ENCODE measurements at regions not wholly inside any gene's neighbourhood (a gene's known extent, or its start where the extent isn't known, plus 50 kb on each side); places are given as distances from the start of the nearest gene placed in this dataset.

DNA sequence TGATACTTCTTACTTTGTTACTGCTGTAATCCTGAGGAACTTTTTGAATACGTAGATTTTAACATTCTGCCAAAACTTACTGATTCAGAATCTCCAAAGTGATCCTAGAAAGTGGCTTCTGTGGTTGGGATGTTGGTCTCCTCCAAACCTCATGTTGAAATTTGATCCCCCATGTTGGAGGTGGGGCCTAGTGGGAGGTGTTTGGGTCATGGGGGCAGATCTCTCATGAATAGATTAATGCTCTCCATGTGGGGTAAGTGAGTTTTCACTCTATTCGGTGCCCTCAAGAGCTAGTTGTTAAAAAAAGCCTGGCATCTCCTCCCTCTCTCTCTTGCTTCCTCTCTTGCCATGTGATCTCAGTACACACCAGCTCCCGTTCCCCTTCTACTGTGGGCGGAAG lies 329.9 kb downstream of the HRH4 start:
- Mint-ChIP-seq H3K4me1 (no peaks in the 10 kb centered on the region), H3K4me3 (no peak overlapping the region), H3K27me3 (peaks cover 7 to 17% (median 8%) of the 10 kb centered on the region in 3 donors), H3K27ac (no peak overlapping the region), H3K9me3 (peaks cover 5 to 30% (median 9%) of the 10 kb centered on the region in 7 donors), H3K36me3 (peaks cover 0 to 9% of the 10 kb centered on the region in 2 donors)
- ATAC-seq (ENCODE audit: low read depth in 2 of 2) = no peak
- no peak for DNase-seq

GRCh38 chr18:24791751-24792545 lies 331.5 kb downstream of the HRH4 start:
- no peaks in the 10 kb centered on the region for H3K4me1 Mint-ChIP-seq
- H3K9me3 Mint-ChIP-seq = peaks cover 5 to 30% (median 9%) of the 10 kb centered on the region in 7 donors
- no peak for ATAC-seq (ENCODE audit: low read depth in 2 of 2)
- peaks cover 7 to 25% (median 8%) of the 10 kb centered on the region in 3 donors for H3K27me3 Mint-ChIP-seq
- H3K36me3 Mint-ChIP-seq = peaks cover 0 to 9% of the 10 kb centered on the region in 2 donors
- no peak overlapping the region for H3K27ac Mint-ChIP-seq
- no peak for DNase-seq
- H3K4me3 Mint-ChIP-seq = no peak overlapping the region

- Mint-ChIP-seq H3K4me1 (no peaks in the 10 kb centered on the region), H3K27ac (no peak overlapping the region), H3K27me3 (peaks cover 7 to 28% (median 8%) of the 10 kb centered on the region in 3 donors), H3K36me3 (no peaks in the 10 kb centered on the region), H3K9me3 (peaks cover 0 to 15% (median 3%) of the 10 kb centered on the region in 7 donors), H3K4me3 (no peak overlapping the region)
- ATAC-seq (ENCODE audit: low read depth in 2 of 2) (no peak), DNase-seq (no peak)
Observed at GRCh38 chr18:24793742-24794141, 333.3 kb downstream of the HRH4 start.

DNA sequence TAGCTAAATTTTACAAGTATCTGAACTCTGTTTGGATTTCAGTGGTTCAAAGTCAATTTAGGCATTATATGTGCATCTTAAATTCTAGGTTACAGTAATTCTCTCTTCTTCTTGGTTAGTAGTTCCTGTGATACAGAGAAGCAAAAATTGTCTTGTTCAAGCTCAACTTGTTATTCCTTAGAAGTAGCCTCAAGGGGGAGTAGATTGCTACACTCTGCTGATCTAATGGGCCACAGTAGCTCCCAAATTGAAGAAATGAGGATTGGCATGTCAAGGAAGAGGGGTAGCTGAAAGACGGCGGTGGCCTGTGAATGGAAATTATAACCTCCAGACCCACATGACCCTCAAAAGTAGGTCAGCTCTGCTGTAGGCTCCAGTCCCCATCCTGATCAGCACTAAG lies 334.7 kb downstream of the HRH4 start:
- DNase-seq (no peak), ATAC-seq (ENCODE audit: low read depth in 2 of 2) (no peak)
- H3K36me3 Mint-ChIP-seq = no peaks in the 10 kb centered on the region
- H3K4me1 Mint-ChIP-seq = no peaks in the 10 kb centered on the region
- no peak overlapping the region for H3K4me3 Mint-ChIP-seq
- H3K27ac Mint-ChIP-seq = no peak overlapping the region
- H3K9me3 Mint-ChIP-seq = peaks cover 0 to 5% (median 0%) of the 10 kb centered on the region in 7 donors
- H3K27me3 Mint-ChIP-seq = peaks cover 7 to 35% (median 20%) of the 10 kb centered on the region in 3 donors

GRCh38 chr18:24797981-24798380 lies 337.5 kb downstream of the HRH4 start:
- peaks cover 5 to 30% (median 20%) of the 10 kb centered on the region in 3 donors for H3K27me3 Mint-ChIP-seq
- no peak for DNase-seq
- H3K36me3 Mint-ChIP-seq = no peaks in the 10 kb centered on the region
- H3K4me1 Mint-ChIP-seq = no peaks in the 10 kb centered on the region
- ATAC-seq (ENCODE audit: low read depth in 2 of 2) = no peak
- peaks cover 0 to 2% (median 0%) of the 10 kb centered on the region in 7 donors for H3K9me3 Mint-ChIP-seq
- no peak overlapping the region for H3K27ac Mint-ChIP-seq
- no peak overlapping the region for H3K4me3 Mint-ChIP-seq

DNA sequence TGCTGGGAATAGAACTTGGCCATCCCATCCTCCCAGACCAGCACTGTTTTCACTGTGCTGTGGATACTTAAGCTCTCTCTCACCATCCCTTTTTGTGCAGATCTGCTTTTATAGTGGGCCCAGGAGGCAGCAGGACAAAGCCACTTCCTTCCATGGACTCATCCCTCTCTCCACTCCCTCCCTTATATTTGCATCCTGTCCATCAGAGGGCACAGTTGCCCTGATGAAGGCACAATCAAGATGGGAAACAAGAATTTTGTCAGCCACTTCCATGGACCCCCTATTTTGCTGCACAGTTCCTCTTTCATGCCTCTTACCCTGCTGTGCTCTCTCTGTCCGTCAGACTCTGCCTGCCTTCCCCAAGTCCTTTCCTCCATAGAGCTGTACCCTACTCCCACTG lies 338.7 kb downstream of the HRH4 start:
- Mint-ChIP-seq H3K4me3 (no peak overlapping the region), H3K27ac (peak overlapping the region in 1 of 6 donors; percentile 18), H3K36me3 (no peaks in the 10 kb centered on the region), H3K27me3 (peaks cover 5 to 29% (median 20%) of the 10 kb centered on the region in 3 donors), H3K4me1 (no peaks in the 10 kb centered on the region), H3K9me3 (peaks cover 0 to 2% (median 0%) of the 10 kb centered on the region in 7 donors)
- ATAC-seq (ENCODE audit: low read depth in 2 of 2) (no peak), DNase-seq (no peak)

GRCh38 chr18:24799720-24800119 lies 339.3 kb downstream of the HRH4 start:
- Mint-ChIP-seq H3K27me3 (peaks cover 5 to 29% (median 26%) of the 10 kb centered on the region in 3 donors), H3K4me3 (no peak overlapping the region), H3K9me3 (peaks cover 0 to 2% (median 0%) of the 10 kb centered on the region in 7 donors), H3K27ac (peak overlapping the region in 1 of 6 donors; percentile 40), H3K4me1 (no peaks in the 10 kb centered on the region), H3K36me3 (no peaks in the 10 kb centered on the region)
- ATAC-seq (ENCODE audit: low read depth in 2 of 2) = no peak
- DNase-seq = no peak

DNA sequence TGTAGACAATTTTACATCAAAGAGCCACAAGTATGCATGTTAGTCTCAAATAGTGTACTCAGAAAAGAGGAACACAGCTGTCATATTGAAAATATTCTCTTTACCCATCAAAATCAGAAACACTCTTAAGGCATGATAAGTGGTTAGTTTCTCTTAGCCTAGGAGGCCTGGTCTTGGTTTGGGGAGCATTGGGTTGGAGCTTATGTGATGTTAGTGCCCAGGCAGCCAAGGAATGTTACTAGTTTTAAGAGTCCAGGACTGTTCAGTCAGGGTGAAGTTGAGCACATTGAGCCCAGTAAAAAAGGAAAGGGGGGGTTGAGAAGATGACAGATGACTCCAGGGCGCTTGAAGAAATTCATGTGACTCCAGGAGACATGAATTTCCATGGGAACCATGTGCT lies 340.6 kb downstream of the HRH4 start:
- peak overlapping the region in 1 of 6 donors; percentile 62 for H3K27ac Mint-ChIP-seq
- H3K27me3 Mint-ChIP-seq = peaks cover 5 to 28% (median 21%) of the 10 kb centered on the region in 3 donors
- H3K4me3 Mint-ChIP-seq = no peak overlapping the region
- H3K4me1 Mint-ChIP-seq = no peaks in the 10 kb centered on the region
- no peak for ATAC-seq (ENCODE audit: low read depth in 2 of 2)
- H3K36me3 Mint-ChIP-seq = no peaks in the 10 kb centered on the region
- DNase-seq = no peak
- H3K9me3 Mint-ChIP-seq = peaks cover 0 to 2% (median 0%) of the 10 kb centered on the region in 7 donors

GRCh38 chr18:24802456-24802855 lies 342.0 kb downstream of the HRH4 start:
- H3K36me3 Mint-ChIP-seq = peaks cover 0 to under 1% of the 10 kb centered on the region in 2 donors
- peaks cover 5 to 28% (median 21%) of the 10 kb centered on the region in 3 donors for H3K27me3 Mint-ChIP-seq
- no peak for ATAC-seq (ENCODE audit: low read depth in 2 of 2)
- H3K9me3 Mint-ChIP-seq = peaks cover 0 to 10% (median 5%) of the 10 kb centered on the region in 7 donors
- H3K27ac Mint-ChIP-seq = no peak overlapping the region
- no peak for DNase-seq
- H3K4me1 Mint-ChIP-seq = no peaks in the 10 kb centered on the region
- no peak overlapping the region for H3K4me3 Mint-ChIP-seq

GRCh38 chr18:24805156-24805555 lies 344.7 kb downstream of the HRH4 start:
- H3K4me1 Mint-ChIP-seq = no peaks in the 10 kb centered on the region
- H3K27me3 Mint-ChIP-seq = peaks cover 5 to 17% (median 11%) of the 10 kb centered on the region in 3 donors
- H3K36me3 Mint-ChIP-seq = peaks cover 0 to 9% of the 10 kb centered on the region in 2 donors
- H3K4me3 Mint-ChIP-seq = no peak overlapping the region
- H3K27ac Mint-ChIP-seq = no peak overlapping the region
- H3K9me3 Mint-ChIP-seq = peaks cover 0 to 24% (median 13%) of the 10 kb centered on the region in 7 donors
- DNase-seq (no peak), ATAC-seq (ENCODE audit: low read depth in 2 of 2) (no peak)

GRCh38 chr18:24809173-24809950 lies 348.9 kb downstream of the HRH4 start:
- Mint-ChIP-seq H3K4me1 (no peaks in the 10 kb centered on the region), H3K27me3 (peaks cover 0 to 6% (median 4%) of the 10 kb centered on the region in 3 donors), H3K27ac (no peak overlapping the region), H3K36me3 (peaks cover 0 to 9% of the 10 kb centered on the region in 2 donors), H3K4me3 (no peak overlapping the region), H3K9me3 (peaks cover 0 to 24% (median 13%) of the 10 kb centered on the region in 7 donors)
- ATAC-seq (ENCODE audit: low read depth in 2 of 2) = no peak
- DNase-seq = no peak

- no peak for DNase-seq
- H3K36me3 Mint-ChIP-seq = peaks cover 0 to 9% of the 10 kb centered on the region in 2 donors
- H3K4me3 Mint-ChIP-seq = no peak overlapping the region
- H3K27me3 Mint-ChIP-seq = peaks cover 0 to 6% (median 4%) of the 10 kb centered on the region in 3 donors
- no peaks in the 10 kb centered on the region for H3K4me1 Mint-ChIP-seq
- no peak overlapping the region for H3K27ac Mint-ChIP-seq
- no peak for ATAC-seq (ENCODE audit: low read depth in 2 of 2)
- peaks cover 0 to 24% (median 13%) of the 10 kb centered on the region in 7 donors for H3K9me3 Mint-ChIP-seq
Observed at GRCh38 chr18:24810561-24811305, 350.3 kb downstream of the HRH4 start.
